Lung microvascular endothelial cell (primary cell): ENCODE measurements at regions not wholly inside any gene's neighbourhood (a gene's known extent, or its start where the extent isn't known, plus 50 kb on each side); places are given as distances from the start of the nearest gene placed in this dataset.
A peak's percentile ranks its signal among the peaks of the same experiment; 100 is the strongest.
"Not testable (repeated sequence)": the region's sequence is repeated elsewhere in the genome, so short reads cannot be mapped to it uniquely, and the experiment has no call there.

ENCODE experiments used
- DNase-seq, 2 donors: peaks; one replicate each; pipeline versions ENCODE4 v3.0.0 to v3.0.0-alpha.2; 2010; ENCODE audit warnings: low read depth in 2 of 2

- no peak for DNase-seq
Observed at GRCh38 chr4:114034189-114034588, 54.7 kb upstream of the ARSJ start.

GRCh38 chr4:114036426-114036825, 57.0 kb upstream of the ARSJ start:
- no peak for DNase-seq

GRCh38 chr4:114036864-114037263, 57.4 kb upstream of the ARSJ start:
- DNase-seq: no peak

- no peak for DNase-seq
Observed at GRCh38 chr4:114037988-114038387, 58.5 kb upstream of the ARSJ start.

GRCh38 chr4:114038762-114039387, 59.4 kb upstream of the ARSJ start:
- DNase-seq: no peak

- DNase-seq: no peak
Observed at GRCh38 chr4:114040319-114041116, 61.1 kb upstream of the ARSJ start.

GRCh38 chr4:114041117-114041475, 61.6 kb upstream of the ARSJ start:
- no peak for DNase-seq

- DNase-seq: peak; percentile 90 to 92
Observed at GRCh38 chr4:114043116-114043515, 63.7 kb upstream of the ARSJ start.

- not testable (repeated sequence) for DNase-seq
Observed at GRCh38 chr4:114044351-114044750, 64.9 kb upstream of the ARSJ start.

- no peak for DNase-seq
Observed at GRCh38 chr4:114046331-114046730, 66.9 kb upstream of the ARSJ start.

- not testable (repeated sequence) for DNase-seq
Observed at GRCh38 chr4:114048154-114048553, 68.7 kb upstream of the ARSJ start.

GRCh38 chr4:114052227-114052626, 72.8 kb upstream of the ARSJ start:
- no peak for DNase-seq

- no peak for DNase-seq
Observed at GRCh38 chr4:114056599-114056998, 77.2 kb upstream of the ARSJ start.

GRCh38 chr4:114057746-114058145, 78.3 kb upstream of the ARSJ start:
- no peak for DNase-seq

- no peak for DNase-seq
Observed at GRCh38 chr4:114062499-114062898, 83.1 kb upstream of the ARSJ start.

GRCh38 chr4:114072781-114073180, 93.3 kb upstream of the ARSJ start:
- DNase-seq: no peak

- peak; percentile 70 to 85 for DNase-seq
Observed at GRCh38 chr4:114076899-114077570, 97.6 kb upstream of the ARSJ start.

- peak; percentile 93 to 95 for DNase-seq
Observed at GRCh38 chr4:114077610-114078009, 98.2 kb upstream of the ARSJ start.

- peak in 1 of 2 donors; percentile 7 for DNase-seq
Observed at GRCh38 chr4:114078636-114079035, 99.2 kb upstream of the ARSJ start.

GRCh38 chr4:114081783-114082182, 102.3 kb upstream of the ARSJ start:
- DNase-seq: no peak

GRCh38 chr4:114082348-114082747, 102.9 kb upstream of the ARSJ start:
- no peak for DNase-seq

GRCh38 chr4:114085611-114086345, 106.3 kb upstream of the ARSJ start:
- no peak for DNase-seq
